ENCODE measurements at regions not wholly inside any gene's neighbourhood (a gene's known extent, or its start where the extent isn't known, plus 50 kb on each side); places are given as distances from the start of the nearest gene placed in this dataset.

DNA sequence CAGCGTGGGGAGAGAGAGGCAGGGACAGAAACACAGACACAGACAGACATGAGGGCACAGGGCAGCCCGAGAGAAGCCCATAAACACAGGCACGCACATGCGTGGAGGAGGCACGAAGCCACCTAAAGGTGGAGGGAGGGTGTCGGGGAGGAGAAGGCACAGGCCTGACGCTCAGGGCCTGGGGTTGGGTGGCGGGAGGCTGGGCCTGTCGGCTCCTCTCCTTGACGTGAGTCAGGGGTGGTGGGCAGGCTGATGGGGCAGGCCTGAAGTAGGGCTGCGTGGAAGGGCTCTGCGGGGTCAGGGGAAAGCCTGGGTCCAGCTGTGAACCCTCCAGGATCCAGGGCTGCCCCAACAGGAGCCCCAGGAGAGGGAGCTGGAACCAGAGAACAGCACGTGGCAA, 74.2 kb downstream of the EPHB3 start:
- H3K4me3 ChIP-seq: no peak overlapping the region
- H3K27me3 ChIP-seq: no peaks in the 10 kb centered on the region
- no peak for DNase-seq
- H3K9me3 ChIP-seq: no peaks in the 10 kb centered on the region
- H3K36me3 ChIP-seq: no peaks in the 10 kb centered on the region

DNA sequence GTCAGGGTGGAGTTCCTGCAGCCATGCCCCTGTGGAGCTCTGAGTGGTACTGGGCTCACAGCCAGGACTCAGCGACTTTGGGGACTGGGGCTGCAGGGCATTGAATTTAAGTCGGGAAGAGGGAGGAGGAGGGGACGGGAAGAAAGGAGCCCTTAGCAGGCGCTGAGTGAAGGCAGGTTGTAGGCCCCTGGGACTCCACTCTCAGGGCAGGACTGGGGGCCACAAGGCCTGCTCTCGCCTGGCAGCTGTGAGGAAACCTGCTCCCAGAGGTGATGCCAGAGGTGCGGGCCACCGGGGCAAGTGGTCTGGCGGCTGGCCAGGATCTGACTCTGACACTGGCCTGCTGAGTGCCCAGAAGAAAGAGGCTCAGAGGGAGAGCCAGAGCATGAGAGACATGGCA, 73.5 kb downstream of the EPHB3 start:
- peak; percentile 21 for DNase-seq
- H3K27me3 ChIP-seq: no peaks in the 10 kb centered on the region
- H3K4me3 ChIP-seq: no peak overlapping the region
- H3K9me3 ChIP-seq: no peaks in the 10 kb centered on the region
- H3K36me3 ChIP-seq: no peaks in the 10 kb centered on the region

DNA sequence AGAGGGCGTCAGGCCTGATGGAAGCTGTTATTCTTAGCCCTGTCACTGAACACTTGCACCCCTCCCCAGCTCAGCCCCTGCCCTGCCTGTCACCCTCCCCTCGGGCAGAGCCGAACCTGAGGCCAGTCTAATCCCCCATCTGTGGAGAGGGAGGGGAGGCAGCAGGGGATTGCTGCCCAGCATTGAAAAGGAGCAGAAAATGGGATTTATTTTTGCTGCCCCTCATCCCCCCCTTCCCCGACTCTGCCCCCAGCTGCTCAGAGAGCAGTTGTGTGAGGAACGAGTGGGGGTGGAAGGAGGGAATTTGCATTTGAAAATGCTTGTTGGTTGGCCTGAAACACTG, 71.6 kb downstream of the EPHB3 start:
- Histone ChIP-seq H3K9me3 (no peaks in the 10 kb centered on the region), H3K36me3 (no peaks in the 10 kb centered on the region), H3K4me3 (no peak overlapping the region), H3K27me3 (no peaks in the 10 kb centered on the region)
- DNase-seq: no peak

DNA sequence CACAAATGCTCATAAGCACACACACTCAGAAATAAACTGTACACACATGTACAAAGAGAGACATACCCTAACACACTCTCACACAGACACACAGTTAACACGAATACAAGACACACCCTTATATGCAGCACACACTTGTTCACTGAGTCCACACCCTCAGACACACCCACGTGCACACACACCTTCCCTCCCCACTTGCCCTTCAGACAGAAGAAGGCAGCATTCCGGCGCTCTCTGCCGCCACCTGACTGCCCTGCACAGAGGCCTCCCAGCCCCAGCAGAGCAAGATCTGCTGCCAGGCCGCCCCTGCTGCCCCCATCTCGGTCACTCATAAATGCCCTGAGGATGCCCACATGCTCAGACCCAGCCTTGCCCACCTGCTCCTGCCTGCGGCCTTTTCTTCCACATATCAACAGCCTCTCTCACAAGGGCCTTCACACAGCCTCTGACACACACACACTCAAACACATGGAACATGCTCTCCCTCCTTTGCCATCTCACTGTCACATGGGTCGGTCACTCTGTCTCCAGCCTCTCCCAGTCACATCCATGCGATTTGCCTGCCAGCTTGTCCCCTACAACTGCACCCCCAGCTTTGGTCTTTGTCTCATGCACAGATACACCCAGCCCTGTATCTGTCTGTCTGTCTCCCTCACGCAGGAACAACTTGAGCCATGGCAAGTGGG, 71.1 kb downstream of the EPHB3 start:
- DNase-seq: no peak
- Histone ChIP-seq H3K9me3 (no peaks in the 10 kb centered on the region), H3K27me3 (no peaks in the 10 kb centered on the region)

More for the DNA sequence above, 71.1 kb downstream of the EPHB3 start:
- H3K36me3 ChIP-seq: no peaks in the 10 kb centered on the region
- no peak overlapping the region for H3K4me3 ChIP-seq
